Neuron (in vitro differentiated cells): ENCODE measurements at regions not wholly inside any gene's neighbourhood (a gene's known extent, or its start where the extent isn't known, plus 50 kb on each side); places are given as distances from the start of the nearest gene placed in this dataset.
"Not testable (repeated sequence)": the region's sequence is repeated elsewhere in the genome, so short reads cannot be mapped to it uniquely, and the experiment has no call there.

Source experiments
- H2AFZ ChIP-seq: one replicate; pipeline ENCODE4 v1.6.1; 2013; ENCODE audit warnings: low read depth, mild to moderate bottlenecking, inconsistent platforms, low read length, moderate library complexity
- H3K27me3 ChIP-seq: one replicate; pipeline ENCODE4 v1.6.1; 2013; ENCODE audit warnings: low read length; ENCODE audit not compliant: insufficient read depth
- H3K36me3 ChIP-seq: one replicate; pipeline ENCODE4 v1.6.1; 2013; ENCODE audit warnings: low read length; ENCODE audit not compliant: insufficient read depth
- H3K4me1 ChIP-seq: one replicate; pipeline ENCODE4 v1.6.1; 2013; ENCODE audit warnings: low read length; ENCODE audit not compliant: insufficient read depth
- H3K4me3 ChIP-seq: 2 replicates; pipeline ENCODE4 v1.5.1; 2013; ENCODE audit warnings: mild to moderate bottlenecking, low read length, moderate library complexity
- H3K9me3 ChIP-seq: one replicate; pipeline ENCODE4 v1.6.1; 2013; ENCODE audit warnings: low read length

GRCh38 chr13:50426927-50427326 is 411.7 kb downstream of the KCNRG start:
- Histone ChIP-seq H3K27me3 (no peaks in the 10 kb centered on the region), H2AFZ (no peak overlapping the region), H3K4me1 (no peaks in the 10 kb centered on the region), H3K4me3 (no peak overlapping the region), H3K36me3 (no peaks in the 10 kb centered on the region), H3K9me3 (no peaks in the 10 kb centered on the region)

- H3K27me3 ChIP-seq, H3K4me3 ChIP-seq, H3K36me3 ChIP-seq, H3K9me3 ChIP-seq, H3K4me1 ChIP-seq, H2AFZ ChIP-seq: not testable (repeated sequence)
Observed at GRCh38 chr13:50427511-50427910, 412.3 kb downstream of the KCNRG start.

DNA sequence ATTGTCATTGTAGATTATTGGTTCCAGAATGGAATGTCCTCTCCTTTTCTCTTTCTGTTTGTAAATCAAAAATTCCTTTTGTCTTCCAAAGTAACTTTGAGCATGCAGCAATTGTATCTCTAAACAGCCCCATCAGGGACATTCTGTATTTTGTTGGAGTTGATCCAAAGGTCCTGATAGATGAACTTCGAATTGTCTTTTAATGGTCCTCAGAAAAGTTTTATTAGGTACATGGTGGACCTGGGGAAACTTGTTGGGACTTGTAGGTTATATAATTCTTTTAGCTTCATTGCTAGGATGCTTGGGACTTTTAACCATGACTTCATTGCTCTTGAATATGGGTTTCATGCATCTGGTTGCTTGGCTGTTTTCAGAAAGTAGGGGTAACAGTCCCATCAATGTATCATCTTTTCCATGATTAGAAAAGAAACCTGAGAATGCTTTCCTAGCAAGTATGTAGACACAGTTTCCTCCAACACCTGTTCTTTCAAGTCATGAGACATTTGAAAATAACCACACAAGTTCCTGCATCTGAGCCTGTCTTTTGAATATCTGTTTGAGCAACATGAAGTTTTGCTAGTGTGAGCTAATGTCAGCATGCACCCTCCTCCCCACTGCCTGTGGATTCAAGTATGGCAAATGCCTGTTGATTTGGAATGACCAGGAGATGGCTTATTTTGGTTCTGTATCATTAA is 413.1 kb downstream of the KCNRG start:
- H3K36me3 ChIP-seq, result no peaks in the 10 kb centered on the region

DNA sequence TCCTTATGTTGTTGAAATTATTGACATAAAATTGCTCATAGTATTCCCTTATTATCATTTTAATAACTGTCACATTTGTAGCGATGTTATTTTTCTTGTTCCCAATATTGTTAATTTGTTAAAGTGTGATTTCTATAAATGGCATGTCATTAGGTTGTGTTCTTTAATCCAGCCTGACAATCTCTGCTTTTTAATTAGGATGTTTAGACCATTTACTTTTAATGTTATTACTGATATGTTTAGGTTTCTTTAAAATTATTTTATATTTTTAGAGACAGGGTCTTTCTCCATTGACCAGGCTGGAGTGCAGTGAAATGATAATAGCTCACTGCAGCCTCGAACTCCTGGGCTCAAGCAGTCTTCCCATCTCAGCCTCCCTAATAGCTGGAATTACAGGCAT is 408.5 kb downstream of the DLEU7 start:
- Histone ChIP-seq H3K4me3 (no peak overlapping the region), H3K27me3 (no peaks in the 10 kb centered on the region), H2AFZ (no peak overlapping the region), H3K4me1 (no peaks in the 10 kb centered on the region), H3K36me3 (no peaks in the 10 kb centered on the region), H3K9me3 (no peaks in the 10 kb centered on the region)

More for the DNA sequence above, 413.1 kb downstream of the KCNRG start:
- no peak overlapping the region for H2AFZ ChIP-seq
- H3K4me1 ChIP-seq, result no peaks in the 10 kb centered on the region
- no peaks in the 10 kb centered on the region for H3K27me3 ChIP-seq
- no peak overlapping the region for H3K4me3 ChIP-seq
- H3K9me3 ChIP-seq, result no peaks in the 10 kb centered on the region

GRCh38 chr13:50437252-50437651 is 406.2 kb downstream of the DLEU7 start:
- Histone ChIP-seq H3K4me1 (no peaks in the 10 kb centered on the region), H3K36me3 (no peaks in the 10 kb centered on the region), H3K27me3 (no peaks in the 10 kb centered on the region), H3K9me3 (no peaks in the 10 kb centered on the region), H2AFZ (no peak overlapping the region), H3K4me3 (no peak overlapping the region)

DNA sequence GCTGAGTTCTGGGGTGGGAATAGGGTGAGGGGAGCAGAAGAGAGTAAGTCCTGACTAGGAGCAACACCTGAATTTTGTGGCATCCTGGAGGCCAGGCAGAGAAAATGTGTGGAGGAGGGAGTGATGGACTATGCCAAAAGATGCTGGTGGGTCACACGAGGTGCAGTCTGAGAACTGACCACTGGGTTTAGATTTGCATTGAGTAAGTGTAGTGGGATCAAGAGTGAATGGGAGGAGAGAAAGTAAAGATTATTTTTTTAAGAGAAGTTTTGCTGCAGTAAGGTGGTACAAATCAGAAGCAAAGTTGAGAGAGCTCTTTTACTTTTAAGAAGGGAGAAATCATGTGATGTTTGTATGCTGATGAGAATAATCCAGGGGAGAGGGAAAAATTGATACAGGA is 405.1 kb downstream of the DLEU7 start:
- Histone ChIP-seq H3K36me3 (no peaks in the 10 kb centered on the region), H2AFZ (no peak overlapping the region), H3K9me3 (no peaks in the 10 kb centered on the region), H3K4me3 (no peak overlapping the region), H3K27me3 (no peaks in the 10 kb centered on the region), H3K4me1 (no peaks in the 10 kb centered on the region)

GRCh38 chr13:50441130-50441529 is 402.4 kb downstream of the DLEU7 start:
- Histone ChIP-seq H3K4me1 (no peaks in the 10 kb centered on the region), H3K27me3 (no peaks in the 10 kb centered on the region), H3K9me3 (no peaks in the 10 kb centered on the region), H2AFZ (no peak overlapping the region), H3K36me3 (no peaks in the 10 kb centered on the region), H3K4me3 (no peak overlapping the region)

- no peaks in the 10 kb centered on the region for H3K9me3 ChIP-seq
- H3K4me1 ChIP-seq, result peaks cover 2% of the 10 kb centered on the region
- H3K36me3 ChIP-seq, result no peaks in the 10 kb centered on the region
- no peaks in the 10 kb centered on the region for H3K27me3 ChIP-seq
- no peak overlapping the region for H3K4me3 ChIP-seq
- H2AFZ ChIP-seq, result no peak overlapping the region
Observed at GRCh38 chr13:50444726-50445125, 398.8 kb downstream of the DLEU7 start.

GRCh38 chr13:50446611-50447010 is 396.9 kb downstream of the DLEU7 start:
- Histone ChIP-seq H3K36me3 (no peaks in the 10 kb centered on the region), H2AFZ (no peak overlapping the region), H3K9me3 (no peaks in the 10 kb centered on the region), H3K27me3 (no peaks in the 10 kb centered on the region), H3K4me1 (peaks cover 2% of the 10 kb centered on the region), H3K4me3 (no peak overlapping the region)

- Histone ChIP-seq H3K4me1 (peaks cover 2% of the 10 kb centered on the region), H2AFZ (no peak overlapping the region), H3K27me3 (no peaks in the 10 kb centered on the region), H3K4me3 (no peak overlapping the region), H3K36me3 (no peaks in the 10 kb centered on the region), H3K9me3 (no peaks in the 10 kb centered on the region)
Observed at GRCh38 chr13:50448535-50448998, 394.9 kb downstream of the DLEU7 start.

- H2AFZ ChIP-seq, result no peak overlapping the region
- H3K4me1 ChIP-seq, result peaks cover 2% of the 10 kb centered on the region
- no peaks in the 10 kb centered on the region for H3K27me3 ChIP-seq
- H3K9me3 ChIP-seq, result no peaks in the 10 kb centered on the region
- no peak overlapping the region for H3K4me3 ChIP-seq
- H3K36me3 ChIP-seq, result no peaks in the 10 kb centered on the region
Observed at GRCh38 chr13:50449465-50449864, 394.0 kb downstream of the DLEU7 start.

- Histone ChIP-seq H3K4me3 (no peak overlapping the region), H3K9me3 (no peaks in the 10 kb centered on the region), H3K36me3 (no peaks in the 10 kb centered on the region), H3K27me3 (no peaks in the 10 kb centered on the region), H2AFZ (no peak overlapping the region), H3K4me1 (peaks cover 2% of the 10 kb centered on the region)
Observed at GRCh38 chr13:50450279-50450678, 393.2 kb downstream of the DLEU7 start.

DNA sequence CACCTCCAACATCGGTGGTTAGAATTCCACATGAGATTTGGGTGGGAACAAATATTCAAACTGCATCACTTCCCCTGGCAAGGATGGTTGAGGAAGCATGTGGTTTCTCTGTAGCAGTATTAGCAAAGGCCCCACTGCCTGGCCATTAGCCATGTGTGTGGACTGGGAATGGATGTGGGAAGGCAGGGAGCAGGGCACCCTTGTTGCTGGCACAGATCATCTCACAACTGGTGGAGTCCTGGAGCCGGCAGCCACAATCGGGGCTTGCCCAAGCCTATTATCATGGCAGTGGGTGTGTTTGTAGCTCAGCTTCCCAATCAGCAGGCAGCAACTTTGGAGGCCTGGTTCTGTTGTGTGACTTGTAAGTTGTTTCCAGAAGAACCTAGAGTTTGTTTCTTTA is 391.9 kb downstream of the DLEU7 start:
- Histone ChIP-seq H3K9me3 (no peaks in the 10 kb centered on the region), H3K27me3 (no peaks in the 10 kb centered on the region), H3K36me3 (no peaks in the 10 kb centered on the region), H3K4me3 (no peak overlapping the region), H2AFZ (no peak overlapping the region), H3K4me1 (peaks cover 2% of the 10 kb centered on the region)

DNA sequence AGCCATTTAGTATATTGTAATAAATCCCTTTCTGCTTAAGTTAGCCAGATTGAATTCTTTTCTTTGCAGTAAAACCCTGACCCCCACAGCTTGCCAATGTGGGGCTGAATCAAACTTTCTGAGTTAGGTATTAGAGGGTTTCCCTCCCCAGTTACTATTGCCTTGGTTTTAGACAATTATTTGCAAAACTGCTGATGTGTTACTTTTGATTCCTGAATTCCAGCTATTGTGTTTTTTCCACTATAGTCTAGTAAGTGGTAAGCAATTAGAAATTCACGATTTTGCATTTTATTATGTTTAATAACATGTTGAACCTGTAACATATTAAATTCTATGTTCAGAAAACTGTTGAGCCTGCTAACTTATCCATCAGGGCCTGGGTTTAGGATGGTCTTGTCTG is 391.5 kb downstream of the DLEU7 start:
- no peak overlapping the region for H3K4me3 ChIP-seq
- H3K27me3 ChIP-seq, result no peaks in the 10 kb centered on the region
- no peaks in the 10 kb centered on the region for H3K9me3 ChIP-seq
- no peaks in the 10 kb centered on the region for H3K36me3 ChIP-seq
- peaks cover 2% of the 10 kb centered on the region for H3K4me1 ChIP-seq
- no peak overlapping the region for H2AFZ ChIP-seq
